GM23338 (cell line): ENCODE measurements at regions not wholly inside any gene's neighbourhood (a gene's known extent, or its start where the extent isn't known, plus 50 kb on each side); places are given as distances from the start of the nearest gene placed in this dataset.

Source experiments
- ATAC-seq: fragments of 200-7000 bp; cut with Tn5 transposase; 3 replicates; pipeline ENCODE4 v1.9.1; 2020
- DNase-seq: peaks from one replicate; pipeline ENCODE4 v3.0.0-alpha.2; 2015; ENCODE audit warnings: low spot score
- H2AFZ ChIP-seq: fragments of 200-600 bp; sonication (generic); 2 replicates; pipeline ENCODE4 v1.8.0; 2016; ENCODE audit warnings: antibody characterized with exemption, mild to moderate bottlenecking, moderate library complexity
- H3F3A ChIP-seq: fragments of 200-600 bp; sonication (generic); replicated peaks from 2 replicates; pipeline ENCODE4 v1.8.0; 2017; ENCODE audit warnings: antibody characterized with exemption, mixed run types, low read depth
- H3K27ac ChIP-seq: fragments of 200-600 bp; sonication (generic); 2 replicates; pipeline ENCODE4 v1.6.1; 2016; ENCODE audit warnings: low read depth
- H3K27me3 ChIP-seq: fragments of 200-600 bp; sonication (generic); 2 replicates; pipeline ENCODE4 v1.8.0; 2016; ENCODE audit warnings: mild to moderate bottlenecking, mixed run types, moderate library complexity; ENCODE audit not compliant: insufficient read depth
- H3K36me3 ChIP-seq: fragments of 200-600 bp; sonication (generic); 2 replicates; pipeline ENCODE4 v1.8.0; 2016; ENCODE audit warnings: mild to moderate bottlenecking; ENCODE audit not compliant: insufficient read depth
- H3K4me1 ChIP-seq: fragments of 200-600 bp; sonication (generic); 2 replicates; pipeline ENCODE4 v1.8.0; 2016; ENCODE audit warnings: mild to moderate bottlenecking, moderate library complexity; ENCODE audit not compliant: insufficient read depth
- H3K4me2 ChIP-seq: fragments of 200-600 bp; sonication (generic); 2 replicates; pipeline ENCODE4 v1.7.1; 2017; ENCODE audit warnings: mixed run types
- H3K4me3 ChIP-seq: fragments of 200-600 bp; sonication (generic); 2 replicates; pipeline ENCODE4 v1.6.1; 2016; ENCODE audit warnings: mixed run types
- H3K79me2 ChIP-seq: fragments of 200-600 bp; sonication (generic); replicated peaks from 2 replicates; pipeline ENCODE4 v1.8.0; 2017; ENCODE audit warnings: mild to moderate bottlenecking; ENCODE audit not compliant: insufficient read depth
- H3K9me2 ChIP-seq: fragments of 200-600 bp; sonication (generic); 2 replicates; pipeline ENCODE4 v1.8.0; 2017; ENCODE audit not compliant: insufficient read depth
- H4K20me1 ChIP-seq: fragments of 200-600 bp; sonication (generic); replicated peaks from 2 replicates; pipeline ENCODE4 v1.8.0; 2017; ENCODE audit warnings: mild to moderate bottlenecking; ENCODE audit not compliant: insufficient read depth
- H3K27ac Mint-ChIP-seq: 2 replicates; pipeline ENCODE4 v1.8.0; 2020; ENCODE audit warnings: inconsistent platforms, mild to moderate bottlenecking, moderate library complexity, mixed read lengths
- H3K27me3 Mint-ChIP-seq: 3 replicates; pipeline ENCODE4 v1.8.0; 2022; ENCODE audit warnings: low read depth, mild to moderate bottlenecking, moderate library complexity, mixed read lengths, inconsistent platforms; ENCODE audit not compliant: insufficient read depth, poor library complexity
- H3K36me3 Mint-ChIP-seq: 3 replicates; pipeline ENCODE4 v1.8.0; 2021; ENCODE audit warnings: low read depth, mild to moderate bottlenecking, inconsistent platforms, moderate library complexity, mixed read lengths
- H3K4me1 Mint-ChIP-seq: 3 replicates; pipeline ENCODE4 v1.8.0; 2020; ENCODE audit warnings: mild to moderate bottlenecking, inconsistent platforms, mixed read lengths
- H3K4me3 Mint-ChIP-seq: 3 replicates; pipeline ENCODE4 v1.8.0; 2021; ENCODE audit warnings: moderate library complexity, mild to moderate bottlenecking, inconsistent platforms, mixed read lengths
- H3K9me3 Mint-ChIP-seq: 3 replicates; pipeline ENCODE4 v1.8.0; 2020; ENCODE audit warnings: moderate library complexity, mild to moderate bottlenecking, inconsistent platforms, mixed read lengths
- CREB1 ChIP-seq: fragments of 250-450 bp; sonication (Bioruptor Pico); IDR thresholded peaks from 2 replicates; pipeline ENCODE4 v1.5.0; 2020; ENCODE audit warnings: low read depth, mild to moderate bottlenecking, moderate library complexity
- CTCF ChIP-seq, 2 experiments: fragments of 200-600 bp in 1 of 2; sonication (generic) in 1 of 2; conservative IDR thresholded peaks; 2 replicates each; pipeline versions ENCODE4 v1.5.1 to v1.6.1; 2016 to 2017; ENCODE audit warnings: antibody characterized with exemption in 2 of 2, low read depth in 2 of 2, mild to moderate bottlenecking in 2 of 2, moderate library complexity in 1 of 2
- EZH2 ChIP-seq: fragments of 200-600 bp; sonication (generic); IDR thresholded peaks from one replicate; pipeline ENCODE4 v1.8.0; 2017; ENCODE audit warnings: antibody characterized with exemption, mild to moderate bottlenecking, low read depth; ENCODE audit not compliant: unreplicated experiment
- EZH2phosphoT487 ChIP-seq: fragments of 200-600 bp; sonication (generic); IDR thresholded peaks from one replicate; pipeline ENCODE4 v1.8.1; 2018; ENCODE audit warnings: antibody characterized with exemption; ENCODE audit not compliant: unreplicated experiment
- JUNB ChIP-seq: IDR thresholded peaks from one replicate; pipeline ENCODE4 v1.6.1; 2016; ENCODE audit warnings: antibody characterized with exemption; ENCODE audit not compliant: unreplicated experiment
- NANOG ChIP-seq: IDR thresholded peaks from 2 replicates; pipeline ENCODE4 v1.6.1; 2016; ENCODE audit warnings: antibody characterized with exemption, borderline replicate concordance
- STAT1 ChIP-seq: IDR thresholded peaks from one replicate; pipeline ENCODE4 v1.6.1; 2016; ENCODE audit warnings: antibody characterized with exemption; ENCODE audit not compliant: unreplicated experiment
- ZNF331 ChIP-seq: fragments of 250-450 bp; sonication (Bioruptor Pico); IDR thresholded peaks from 2 replicates; pipeline ENCODE4 v1.5.0; 2020; ENCODE audit warnings: low read depth, mild to moderate bottlenecking, moderate library complexity
- ZNF462 ChIP-seq: fragments of 250-450 bp; sonication (Bioruptor Pico); IDR thresholded peaks from 2 replicates; pipeline ENCODE4 v1.5.0; 2020; ENCODE audit warnings: mild to moderate bottlenecking, moderate library complexity
- TF ChIP-seq, protein P1 (sequence below): IDR thresholded peaks from one replicate; pipeline ENCODE4 v1.6.1; 2018; ENCODE audit warnings: antibody characterized with exemption; ENCODE audit not compliant: unreplicated experiment

- TF ChIP-seq ZNF462 (CRISPR knock-in tag) (no peak), EZH2 (no peak), JUNB (no peak), CREB1 (CRISPR knock-in tag) (no peak)
These were observed 544.9 kb upstream of the SETBP1 start (continued) for GRCh38 chr18:44135741-44136140.

DNA sequence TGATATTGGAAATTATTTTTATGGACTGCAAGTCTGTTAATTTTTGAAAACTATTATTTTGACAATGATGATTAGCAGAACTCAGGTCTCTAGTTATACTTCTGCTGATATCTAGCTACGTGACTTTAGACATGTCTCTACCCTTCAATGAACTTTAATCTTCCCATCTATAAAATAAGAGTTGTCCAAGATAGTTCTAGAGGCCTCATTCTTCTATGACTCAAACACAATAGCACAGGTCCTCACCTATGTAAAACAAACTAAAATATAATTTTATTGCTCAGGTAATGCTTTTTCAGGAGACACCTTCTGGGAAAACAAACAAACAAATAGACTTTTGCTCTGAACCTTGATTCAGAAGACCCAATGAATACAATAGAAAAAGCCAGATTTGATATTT lies 544.4 kb upstream of the SETBP1 start:
- Histone ChIP-seq H3K9me2 (0 out of 2 replicates have a peak, but pooled peaks cover 3% of the 10 kb centered on the region), H3K27me3 (no peaks in the 10 kb centered on the region), H2AFZ (no peak overlapping the region), H4K20me1 (no peaks in the 10 kb centered on the region), H3K27ac (no peak overlapping the region), H3K4me3 (no peak overlapping the region), H3F3A (no peaks in the 10 kb centered on the region), H3K4me2 (no peak overlapping the region), H3K4me1 (no peaks in the 10 kb centered on the region), H3K36me3 (no peaks in the 10 kb centered on the region), H3K79me2 (no peaks in the 10 kb centered on the region)
- H3K36me3 Mint-ChIP-seq, result no peaks in the 10 kb centered on the region; the same call in 2 of the 3 replicates
- 0 out of 3 replicates have a peak, but pooled peaks cover 4% of the 10 kb centered on the region for H3K4me1 Mint-ChIP-seq
- no peak overlapping the region for H3K4me3 Mint-ChIP-seq
- DNase-seq, result no peak
- H3K27ac Mint-ChIP-seq, result no peak overlapping the region
- H3K9me3 Mint-ChIP-seq, result peaks cover 3% of the 10 kb centered on the region; the same call in 2 of the 3 replicates
- H3K27me3 Mint-ChIP-seq, result no peaks in the 10 kb centered on the region
- no peak for ATAC-seq
- TF ChIP-seq EZH2phosphoT487 (no peak), CTCF (conservative IDR thresholded peaks at IDR 0.05; ENCODE audit: low read depth in 2 of 2) (no peak), CREB1 (CRISPR knock-in tag) (no peak), EZH2 (no peak), NANOG (no peak), JUNB (no peak), STAT1 (no peak), ZNF331 (CRISPR knock-in tag) (no peak)
- TF ChIP-seq, protein P1, sequence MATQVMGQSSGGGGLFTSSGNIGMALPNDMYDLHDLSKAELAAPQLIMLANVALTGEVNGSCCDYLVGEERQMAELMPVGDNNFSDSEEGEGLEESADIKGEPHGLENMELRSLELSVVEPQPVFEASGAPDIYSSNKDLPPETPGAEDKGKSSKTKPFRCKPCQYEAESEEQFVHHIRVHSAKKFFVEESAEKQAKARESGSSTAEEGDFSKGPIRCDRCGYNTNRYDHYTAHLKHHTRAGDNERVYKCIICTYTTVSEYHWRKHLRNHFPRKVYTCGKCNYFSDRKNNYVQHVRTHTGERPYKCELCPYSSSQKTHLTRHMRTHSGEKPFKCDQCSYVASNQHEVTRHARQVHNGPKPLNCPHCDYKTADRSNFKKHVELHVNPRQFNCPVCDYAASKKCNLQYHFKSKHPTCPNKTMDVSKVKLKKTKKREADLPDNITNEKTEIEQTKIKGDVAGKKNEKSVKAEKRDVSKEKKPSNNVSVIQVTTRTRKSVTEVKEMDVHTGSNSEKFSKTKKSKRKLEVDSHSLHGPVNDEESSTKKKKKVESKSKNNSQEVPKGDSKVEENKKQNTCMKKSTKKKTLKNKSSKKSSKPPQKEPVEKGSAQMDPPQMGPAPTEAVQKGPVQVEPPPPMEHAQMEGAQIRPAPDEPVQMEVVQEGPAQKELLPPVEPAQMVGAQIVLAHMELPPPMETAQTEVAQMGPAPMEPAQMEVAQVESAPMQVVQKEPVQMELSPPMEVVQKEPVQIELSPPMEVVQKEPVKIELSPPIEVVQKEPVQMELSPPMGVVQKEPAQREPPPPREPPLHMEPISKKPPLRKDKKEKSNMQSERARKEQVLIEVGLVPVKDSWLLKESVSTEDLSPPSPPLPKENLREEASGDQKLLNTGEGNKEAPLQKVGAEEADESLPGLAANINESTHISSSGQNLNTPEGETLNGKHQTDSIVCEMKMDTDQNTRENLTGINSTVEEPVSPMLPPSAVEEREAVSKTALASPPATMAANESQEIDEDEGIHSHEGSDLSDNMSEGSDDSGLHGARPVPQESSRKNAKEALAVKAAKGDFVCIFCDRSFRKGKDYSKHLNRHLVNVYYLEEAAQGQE, result no peak
